KMS-11 (cell line): ENCODE measurements at regions not wholly inside any gene's neighbourhood (a gene's known extent, or its start where the extent isn't known, plus 50 kb on each side); places are given as distances from the start of the nearest gene placed in this dataset.

ENCODE experiments used
- H2AFZ ChIP-seq: fragments of 200-600 bp; sonication (generic); 2 replicates; pipeline ENCODE4 v1.6.1; 2016; ENCODE audit warnings: antibody characterized with exemption, mixed run types, low read depth
- H3K27ac ChIP-seq: fragments of 200-600 bp; sonication (generic); 2 replicates; pipeline ENCODE4 v1.6.1; 2016; ENCODE audit warnings: mild to moderate bottlenecking, mixed run types
- H3K27me3 ChIP-seq: fragments of 200-600 bp; sonication (generic); 2 replicates; pipeline ENCODE4 v1.6.1; 2017; ENCODE audit warnings: mild to moderate bottlenecking, low read depth, mixed run types, moderate library complexity; ENCODE audit not compliant: insufficient read depth
- H3K36me3 ChIP-seq: fragments of 200-600 bp; sonication (generic); 2 replicates; pipeline ENCODE4 v1.6.1; 2017; ENCODE audit warnings: mild to moderate bottlenecking, mixed run types; ENCODE audit not compliant: insufficient read depth
- H3K4me1 ChIP-seq: fragments of 200-600 bp; sonication (generic); 2 replicates; pipeline ENCODE4 v1.6.1; 2016; ENCODE audit warnings: mild to moderate bottlenecking, low read depth, mixed run types; ENCODE audit not compliant: poor library complexity, severe bottlenecking
- H3K4me2 ChIP-seq: fragments of 200-600 bp; sonication (generic); 2 replicates; pipeline ENCODE4 v1.7.0; 2016; ENCODE audit warnings: mild to moderate bottlenecking, mixed run types
- H3K4me3 ChIP-seq: fragments of 200-600 bp; sonication (generic); IDR thresholded peaks from 2 replicates; pipeline ENCODE4 v1.6.1; 2017; ENCODE audit warnings: low read depth, low read length, mixed read lengths; ENCODE audit not compliant: insufficient read depth
- H3K79me2 ChIP-seq: fragments of 200-600 bp; sonication (generic); 2 replicates; pipeline ENCODE4 v1.6.1; 2016; ENCODE audit warnings: low read depth, mixed run types; ENCODE audit not compliant: insufficient read depth
- H3K9ac ChIP-seq: fragments of 200-600 bp; sonication (generic); 2 replicates; pipeline ENCODE4 v1.6.1; 2016; ENCODE audit warnings: mild to moderate bottlenecking, mixed run types
- H4K20me1 ChIP-seq: fragments of 200-600 bp; sonication (generic); 2 replicates; pipeline ENCODE4 v1.6.1; 2016; ENCODE audit warnings: mild to moderate bottlenecking, mixed run types; ENCODE audit not compliant: insufficient read depth
- CTCF ChIP-seq: fragments of 200-600 bp; sonication (generic); conservative IDR thresholded peaks from 2 replicates; pipeline ENCODE4 v1.6.1; 2017; ENCODE audit warnings: low read depth, mild to moderate bottlenecking, antibody characterized with exemption, low read length, moderate library complexity, mixed read lengths

GRCh38 chr16:73692861-73693260 is 603.8 kb upstream of the PSMD7 start:
- Histone ChIP-seq H3K4me2 (no peak overlapping the region), H3K79me2 (no peaks in the 10 kb centered on the region), H2AFZ (no peak overlapping the region), H3K27ac (no peak overlapping the region), H3K4me3 (no peak overlapping the region), H3K4me1 (no peaks in the 10 kb centered on the region), H4K20me1 (no peaks in the 10 kb centered on the region), H3K27me3 (no peaks in the 10 kb centered on the region), H3K9ac (no peak overlapping the region), H3K36me3 (no peaks in the 10 kb centered on the region)
- TF ChIP-seq CTCF = no peak

GRCh38 chr16:73683804-73684203 is 612.8 kb upstream of the PSMD7 start:
- H3K9ac ChIP-seq = no peak overlapping the region
- H2AFZ ChIP-seq = no peak overlapping the region
- H3K4me1 ChIP-seq = no peaks in the 10 kb centered on the region
- no peak overlapping the region for H3K4me3 ChIP-seq
- H3K27me3 ChIP-seq = no peaks in the 10 kb centered on the region
- H4K20me1 ChIP-seq = no peaks in the 10 kb centered on the region
- H3K79me2 ChIP-seq = no peaks in the 10 kb centered on the region
- TF ChIP-seq CTCF = no peak
- no peaks in the 10 kb centered on the region for H3K36me3 ChIP-seq
- no peak overlapping the region for H3K4me2 ChIP-seq
- no peak overlapping the region for H3K27ac ChIP-seq

GRCh38 chr16:73672135-73672534 is 624.2 kb upstream of the ZFHX3 start:
- no peak overlapping the region for H3K4me3 ChIP-seq
- no peaks in the 10 kb centered on the region for H3K4me1 ChIP-seq
- H3K27ac ChIP-seq = no peak overlapping the region
- H3K36me3 ChIP-seq = no peaks in the 10 kb centered on the region
- no peak overlapping the region for H2AFZ ChIP-seq
- no peaks in the 10 kb centered on the region for H3K27me3 ChIP-seq
- H3K4me2 ChIP-seq = no peak overlapping the region
- no peaks in the 10 kb centered on the region for H3K79me2 ChIP-seq
- no peak overlapping the region for H3K9ac ChIP-seq
- TF ChIP-seq CTCF = no peak
- H4K20me1 ChIP-seq = no peaks in the 10 kb centered on the region

- no peak overlapping the region for H2AFZ ChIP-seq
- H3K4me3 ChIP-seq = no peak overlapping the region
- no peak overlapping the region for H3K27ac ChIP-seq
- no peaks in the 10 kb centered on the region for H4K20me1 ChIP-seq
- H3K4me2 ChIP-seq = no peak overlapping the region
- H3K36me3 ChIP-seq = no peaks in the 10 kb centered on the region
- TF ChIP-seq CTCF = no peak
- H3K9ac ChIP-seq = no peak overlapping the region
- no peaks in the 10 kb centered on the region for H3K79me2 ChIP-seq
- no peaks in the 10 kb centered on the region for H3K4me1 ChIP-seq
- H3K27me3 ChIP-seq = no peaks in the 10 kb centered on the region
Observed at GRCh38 chr16:73670836-73671820, 623.2 kb upstream of the ZFHX3 start.
